ENCODE measurements at regions not wholly inside any gene's neighbourhood (a gene's known extent, or its start where the extent isn't known, plus 50 kb on each side); places are given as distances from the start of the nearest gene placed in this dataset.

- H3K79me2 ChIP-seq (ENCODE audit: control insufficient read depth, insufficient read depth, low read length, unreplicated experiment): no peaks in the 10 kb centered on the region
Measured at GRCh38 chr2:153232464-153232863, 246.1 kb downstream of the RPRM start.

DNA sequence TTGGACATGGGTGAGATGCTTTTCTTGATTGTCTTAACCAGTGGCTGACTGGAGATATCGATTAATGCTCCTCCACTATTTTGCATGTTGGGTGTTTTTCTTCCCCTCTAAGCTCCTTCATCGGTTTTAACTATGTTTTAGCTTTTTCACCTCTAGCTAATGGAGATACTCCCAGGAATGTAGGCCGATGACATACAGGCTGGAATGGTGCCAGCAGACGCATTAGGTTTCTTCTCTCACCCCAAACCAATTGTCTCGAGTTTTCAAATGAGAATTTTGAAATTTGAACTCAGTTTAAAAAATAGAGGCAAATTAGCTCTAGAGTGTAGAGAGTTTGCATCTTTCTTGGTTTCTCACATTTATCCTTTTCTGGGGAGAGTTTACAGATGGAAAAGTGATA is 247.6 kb downstream of the RPRM start:
- Histone ChIP-seq H2AFZ (ENCODE audit: low read length, unreplicated experiment) (no peak overlapping the region), H3K27ac (ENCODE audit: low read depth, low read length) (no peak overlapping the region), H3K36me3 (ENCODE audit: insufficient read depth, low read length) (no peaks in the 10 kb centered on the region), H3K4me3 (ENCODE audit: low read depth, low read length) (no peak overlapping the region), H3K27me3 (ENCODE audit: insufficient read depth, low read length) (no peaks in the 10 kb centered on the region), H3K4me1 (ENCODE audit: control insufficient read depth, insufficient read depth, low read length, unreplicated experiment) (no peaks in the 10 kb centered on the region), H3K79me2 (ENCODE audit: control insufficient read depth, insufficient read depth, low read length, unreplicated experiment) (no peaks in the 10 kb centered on the region)

More at GRCh38 chr2:153232464-153232863, 246.1 kb downstream of the RPRM start:
- H3K4me1 ChIP-seq (ENCODE audit: control insufficient read depth, insufficient read depth, low read length, unreplicated experiment): no peaks in the 10 kb centered on the region
- no peak overlapping the region for H3K27ac ChIP-seq (ENCODE audit: low read depth, low read length)
- H3K4me3 ChIP-seq (ENCODE audit: low read depth, low read length): no peak overlapping the region
- no peaks in the 10 kb centered on the region for H3K36me3 ChIP-seq (ENCODE audit: insufficient read depth, low read length)
- no peaks in the 10 kb centered on the region for H3K27me3 ChIP-seq (ENCODE audit: insufficient read depth, low read length)
- H2AFZ ChIP-seq (ENCODE audit: low read length, unreplicated experiment): no peak overlapping the region

DNA sequence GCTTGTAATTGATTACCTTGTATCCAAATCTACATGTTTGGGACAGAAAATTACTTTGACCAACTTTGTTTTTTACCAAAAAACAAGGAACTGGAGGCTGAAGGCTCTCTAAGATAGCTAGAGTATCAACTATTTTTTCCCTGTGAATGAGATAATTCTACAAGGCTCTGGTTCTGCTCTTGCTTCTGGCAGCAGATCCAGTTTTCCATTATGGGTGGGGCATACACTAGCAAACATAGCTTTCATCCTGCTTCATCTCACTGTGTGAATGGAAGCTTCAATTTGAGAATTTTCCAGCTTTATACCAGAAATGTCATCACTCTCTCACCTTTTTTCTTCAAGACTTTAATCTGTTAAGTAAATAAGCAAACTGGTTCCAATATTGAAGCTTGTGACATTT is 249.7 kb downstream of the RPRM start:
- no peaks in the 10 kb centered on the region for H3K4me1 ChIP-seq (ENCODE audit: control insufficient read depth, insufficient read depth, low read length, unreplicated experiment)
- H3K27ac ChIP-seq (ENCODE audit: low read depth, low read length): no peak overlapping the region
- H3K36me3 ChIP-seq (ENCODE audit: insufficient read depth, low read length): no peaks in the 10 kb centered on the region
- no peaks in the 10 kb centered on the region for H3K27me3 ChIP-seq (ENCODE audit: insufficient read depth, low read length)
- no peak overlapping the region for H2AFZ ChIP-seq (ENCODE audit: low read length, unreplicated experiment)
- H3K79me2 ChIP-seq (ENCODE audit: control insufficient read depth, insufficient read depth, low read length, unreplicated experiment): no peaks in the 10 kb centered on the region
- no peak overlapping the region for H3K4me3 ChIP-seq (ENCODE audit: low read depth, low read length)

DNA sequence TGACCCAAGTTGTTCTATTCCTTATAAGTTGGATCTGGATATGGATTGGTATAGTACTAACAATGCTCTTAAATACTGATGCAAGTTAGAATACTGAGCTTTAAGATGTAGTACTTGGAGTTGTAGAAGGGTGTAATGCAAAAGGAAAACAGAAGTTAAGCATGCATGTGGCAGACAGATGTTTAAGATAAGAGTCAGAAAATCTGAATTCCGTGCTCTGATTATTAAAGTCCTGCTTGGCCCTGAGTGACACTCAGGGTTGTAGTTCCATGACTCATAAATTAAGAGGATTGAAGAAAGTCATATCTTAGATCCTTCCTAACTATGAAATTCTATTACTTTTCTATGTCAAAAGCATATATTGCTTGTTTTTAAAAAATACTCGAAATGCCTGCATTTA is 250.6 kb downstream of the RPRM start:
- no peaks in the 10 kb centered on the region for H3K27me3 ChIP-seq (ENCODE audit: insufficient read depth, low read length)
- no peaks in the 10 kb centered on the region for H3K79me2 ChIP-seq (ENCODE audit: control insufficient read depth, insufficient read depth, low read length, unreplicated experiment)
- no peaks in the 10 kb centered on the region for H3K4me1 ChIP-seq (ENCODE audit: control insufficient read depth, insufficient read depth, low read length, unreplicated experiment)
- H3K36me3 ChIP-seq (ENCODE audit: insufficient read depth, low read length): no peaks in the 10 kb centered on the region
- H2AFZ ChIP-seq (ENCODE audit: low read length, unreplicated experiment): no peak overlapping the region
- no peak overlapping the region for H3K4me3 ChIP-seq (ENCODE audit: low read depth, low read length)
- no peak overlapping the region for H3K27ac ChIP-seq (ENCODE audit: low read depth, low read length)

DNA sequence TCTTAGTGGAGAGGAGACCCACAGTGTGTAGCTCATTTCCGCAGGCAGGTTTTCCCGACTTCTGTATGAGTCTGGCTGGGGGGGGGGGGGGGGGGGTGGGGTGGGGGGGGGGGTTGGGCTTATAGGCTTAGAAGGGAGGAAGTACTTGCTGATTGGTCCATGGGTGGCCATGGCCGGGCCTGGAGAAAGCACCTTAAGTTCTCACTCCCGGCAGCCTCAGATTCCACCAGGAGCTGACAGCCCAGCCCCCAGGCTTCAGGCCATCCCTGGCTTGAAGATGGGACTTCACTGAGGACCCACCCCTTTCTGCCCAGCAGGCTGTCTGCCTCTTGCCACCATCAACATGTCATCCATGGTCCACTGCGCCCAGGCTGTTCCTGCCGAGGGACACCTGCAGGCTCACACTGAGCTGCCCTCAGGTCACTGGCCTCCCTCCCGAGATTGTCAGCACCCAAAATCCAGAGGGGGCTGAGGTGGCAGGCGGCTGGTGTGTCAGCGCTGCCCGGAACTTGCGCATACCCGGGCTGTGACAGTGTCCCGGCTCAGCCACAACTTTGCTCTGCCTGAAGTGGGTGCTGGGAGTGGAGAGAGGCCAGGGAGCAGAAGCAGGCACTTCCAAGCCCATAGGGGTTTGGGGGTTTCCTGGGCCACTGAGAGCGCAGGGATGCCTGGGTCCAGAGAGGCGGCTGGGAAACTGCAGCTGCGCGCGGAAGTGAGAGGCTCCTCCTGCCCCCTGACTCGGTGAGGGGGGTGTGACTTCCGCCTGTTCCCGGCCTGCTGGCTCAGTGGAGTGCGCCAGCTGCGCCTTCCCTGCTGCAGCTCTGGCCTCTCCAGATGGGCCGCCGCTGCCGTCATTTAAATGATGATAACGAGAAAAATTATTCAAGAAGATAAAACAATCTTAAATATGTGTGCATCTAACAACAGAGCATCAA is 256.1 kb downstream of the RPRM start:
- Histone ChIP-seq H3K4me3 (ENCODE audit: low read depth, low read length) (no peak overlapping the region), H2AFZ (ENCODE audit: low read length, unreplicated experiment) (no peak overlapping the region), H3K27ac (ENCODE audit: low read depth, low read length) (no peak overlapping the region), H3K27me3 (ENCODE audit: insufficient read depth, low read length) (no peaks in the 10 kb centered on the region), H3K36me3 (ENCODE audit: insufficient read depth, low read length) (no peaks in the 10 kb centered on the region), H3K79me2 (ENCODE audit: control insufficient read depth, insufficient read depth, low read length, unreplicated experiment) (no peaks in the 10 kb centered on the region), H3K4me1 (ENCODE audit: control insufficient read depth, insufficient read depth, low read length, unreplicated experiment) (no peaks in the 10 kb centered on the region)

DNA sequence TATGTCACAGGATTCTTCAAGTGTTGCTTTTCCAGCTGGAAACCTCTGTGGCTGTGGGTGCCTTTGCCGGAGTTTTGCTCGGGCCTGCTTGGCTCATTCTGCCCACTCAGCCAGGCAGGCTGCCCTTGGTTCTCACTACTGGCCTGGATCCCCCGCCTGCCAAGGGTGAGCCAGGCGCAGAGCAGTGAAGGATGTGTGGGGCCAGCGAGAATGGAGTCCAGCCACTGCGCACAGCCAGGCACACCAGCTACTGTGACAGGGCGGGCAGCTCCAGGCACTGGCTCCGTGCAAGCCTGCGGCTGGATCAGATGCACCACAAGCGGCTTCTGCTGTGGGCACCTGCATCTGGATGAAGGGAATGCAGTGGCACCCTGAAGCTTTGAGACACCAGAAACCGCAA is 257.1 kb downstream of the RPRM start:
- no peaks in the 10 kb centered on the region for H3K79me2 ChIP-seq (ENCODE audit: control insufficient read depth, insufficient read depth, low read length, unreplicated experiment)
- no peaks in the 10 kb centered on the region for H3K36me3 ChIP-seq (ENCODE audit: insufficient read depth, low read length)
- H3K27ac ChIP-seq (ENCODE audit: low read depth, low read length): no peak overlapping the region
- no peaks in the 10 kb centered on the region for H3K4me1 ChIP-seq (ENCODE audit: control insufficient read depth, insufficient read depth, low read length, unreplicated experiment)
- H3K4me3 ChIP-seq (ENCODE audit: low read depth, low read length): no peak overlapping the region
- H3K27me3 ChIP-seq (ENCODE audit: insufficient read depth, low read length): no peaks in the 10 kb centered on the region
- no peak overlapping the region for H2AFZ ChIP-seq (ENCODE audit: low read length, unreplicated experiment)

GRCh38 chr2:153221087-153221486 is 257.5 kb downstream of the RPRM start:
- H3K36me3 ChIP-seq (ENCODE audit: insufficient read depth, low read length): no peaks in the 10 kb centered on the region
- no peaks in the 10 kb centered on the region for H3K4me1 ChIP-seq (ENCODE audit: control insufficient read depth, insufficient read depth, low read length, unreplicated experiment)
- H2AFZ ChIP-seq (ENCODE audit: low read length, unreplicated experiment): no peak overlapping the region
- no peak overlapping the region for H3K27ac ChIP-seq (ENCODE audit: low read depth, low read length)
- no peaks in the 10 kb centered on the region for H3K27me3 ChIP-seq (ENCODE audit: insufficient read depth, low read length)
- H3K4me3 ChIP-seq (ENCODE audit: low read depth, low read length): no peak overlapping the region
- H3K79me2 ChIP-seq (ENCODE audit: control insufficient read depth, insufficient read depth, low read length, unreplicated experiment): no peaks in the 10 kb centered on the region

DNA sequence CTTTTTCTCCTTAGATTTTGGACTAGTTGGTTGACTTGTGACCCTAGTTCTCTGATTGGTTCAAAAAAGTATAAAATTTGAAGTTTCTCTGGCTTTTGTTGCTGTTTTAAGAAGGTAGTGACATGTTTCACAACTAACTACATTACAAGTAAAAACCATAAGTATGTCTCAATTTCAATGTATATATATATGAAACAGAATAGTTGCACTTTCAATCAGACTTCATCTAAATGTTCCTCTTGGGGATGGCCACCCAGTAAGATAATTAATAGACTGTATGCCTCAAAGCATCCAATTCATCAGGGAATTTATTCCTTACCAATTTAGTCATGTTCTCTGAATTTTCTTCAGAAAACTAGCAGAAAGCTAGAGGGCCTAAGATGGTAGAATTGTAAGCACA is 259.7 kb downstream of the RPRM start:
- H3K4me1 ChIP-seq (ENCODE audit: control insufficient read depth, insufficient read depth, low read length, unreplicated experiment): no peaks in the 10 kb centered on the region

DNA sequence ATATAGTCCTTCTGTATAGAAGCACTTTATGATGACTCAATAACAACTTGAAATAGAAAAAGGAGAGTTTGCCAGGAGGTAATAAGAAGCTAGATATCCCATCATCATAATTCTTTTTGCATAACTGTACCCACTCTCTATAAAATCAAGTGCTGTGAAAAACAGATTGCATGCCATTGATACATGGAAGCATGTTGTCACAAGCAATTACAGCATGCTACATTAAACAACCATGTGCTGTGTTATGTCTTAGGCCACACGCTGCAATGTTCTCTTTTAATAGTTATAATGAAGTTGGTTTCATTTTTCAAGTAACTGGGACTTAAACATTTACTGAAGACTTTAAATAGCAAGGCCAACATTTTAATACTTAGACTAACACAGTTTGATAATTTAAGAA is 264.2 kb downstream of the RPRM start:
- H3K27me3 ChIP-seq (ENCODE audit: insufficient read depth, low read length): no peaks in the 10 kb centered on the region
- H2AFZ ChIP-seq (ENCODE audit: low read length, unreplicated experiment): no peak overlapping the region
- H3K27ac ChIP-seq (ENCODE audit: low read depth, low read length): no peak overlapping the region
- H3K4me3 ChIP-seq (ENCODE audit: low read depth, low read length): no peak overlapping the region
- no peaks in the 10 kb centered on the region for H3K36me3 ChIP-seq (ENCODE audit: insufficient read depth, low read length)
- no peaks in the 10 kb centered on the region for H3K79me2 ChIP-seq (ENCODE audit: control insufficient read depth, insufficient read depth, low read length, unreplicated experiment)
- H3K4me1 ChIP-seq (ENCODE audit: control insufficient read depth, insufficient read depth, low read length, unreplicated experiment): no peaks in the 10 kb centered on the region

More for the DNA sequence above, 259.7 kb downstream of the RPRM start:
- no peaks in the 10 kb centered on the region for H3K27me3 ChIP-seq (ENCODE audit: insufficient read depth, low read length)
- H3K79me2 ChIP-seq (ENCODE audit: control insufficient read depth, insufficient read depth, low read length, unreplicated experiment): no peaks in the 10 kb centered on the region
- H2AFZ ChIP-seq (ENCODE audit: low read length, unreplicated experiment): no peak overlapping the region
- no peak overlapping the region for H3K4me3 ChIP-seq (ENCODE audit: low read depth, low read length)
- H3K27ac ChIP-seq (ENCODE audit: low read depth, low read length): no peak overlapping the region
- no peaks in the 10 kb centered on the region for H3K36me3 ChIP-seq (ENCODE audit: insufficient read depth, low read length)

GRCh38 chr2:153213022-153213421 is 265.5 kb downstream of the RPRM start:
- no peak overlapping the region for H2AFZ ChIP-seq (ENCODE audit: low read length, unreplicated experiment)
- H3K79me2 ChIP-seq (ENCODE audit: control insufficient read depth, insufficient read depth, low read length, unreplicated experiment): no peaks in the 10 kb centered on the region
- H3K4me3 ChIP-seq (ENCODE audit: low read depth, low read length): no peak overlapping the region
- no peaks in the 10 kb centered on the region for H3K4me1 ChIP-seq (ENCODE audit: control insufficient read depth, insufficient read depth, low read length, unreplicated experiment)
- no peaks in the 10 kb centered on the region for H3K27me3 ChIP-seq (ENCODE audit: insufficient read depth, low read length)
- no peaks in the 10 kb centered on the region for H3K36me3 ChIP-seq (ENCODE audit: insufficient read depth, low read length)
- no peak overlapping the region for H3K27ac ChIP-seq (ENCODE audit: low read depth, low read length)
